IMR-90 (cell line): ENCODE measurements at regions not wholly inside any gene's neighbourhood (a gene's known extent, or its start where the extent isn't known, plus 50 kb on each side); places are given as distances from the start of the nearest gene placed in this dataset.

Experiments used
- ATAC-seq: fragments of 200-7000 bp; cut with Tn5 transposase; 2 replicates; pipeline ENCODE4 v1.9.1; 2020; ENCODE audit warnings: low read depth, mild to moderate bottlenecking, moderate library complexity
- BruUV-seq: library from RNA; stranded (reverse); fragments of 400-500 nt; replicated peaks from 2 replicates; lab custom pipeline; 2021; lab: Mats Ljungman, UMichigan
- CTCF ChIA-PET: fragments of 300-600 bp; formaldehyde crosslinking; extraction: SDS; loops from one replicate; lab custom pipeline; 2021; ENCODE audit warnings: antibody characterized with exemption; lab: Yijun Ruan, JAX
- POLR2A ChIA-PET: fragments of 300-600 bp; sonication (Branson Sonifier 250); formaldehyde crosslinking; loops from one replicate; lab custom pipeline; 2022; ENCODE audit warnings: antibody characterized with exemption; ENCODE audit not compliant: unreplicated experiment; lab: Charles Lee
- DNase-seq: peaks from one replicate; pipeline ENCODE4 v3.0.0; 2013
- H2AFZ ChIP-seq: replicated peaks from 2 replicates; pipeline ENCODE3; 2013; ENCODE audit warnings: low read length, mild to moderate bottlenecking; ENCODE audit not compliant: poor library complexity
- H2AK5ac ChIP-seq: 2 replicates; pipeline ENCODE4 v1.6.1; 2013; ENCODE audit warnings: low read depth, low read length, inconsistent platforms
- H2AK9ac ChIP-seq: replicated peaks from 2 replicates; pipeline ENCODE3; 2013; ENCODE audit warnings: mild to moderate bottlenecking, low read depth, low read length, moderate library complexity; ENCODE audit not compliant: poor library complexity
- H2BK120ac ChIP-seq: 2 replicates; pipeline ENCODE4 v1.6.1; 2013; ENCODE audit warnings: low read depth, low read length, inconsistent platforms
- H2BK15ac ChIP-seq: 3 replicates; pipeline ENCODE4 v1.6.1; 2013; ENCODE audit warnings: low read depth, low read length, inconsistent platforms
- H2BK20ac ChIP-seq: 2 replicates; pipeline ENCODE4 v1.6.1; 2013; ENCODE audit warnings: low read depth, mild to moderate bottlenecking, inconsistent platforms, low read length, moderate library complexity
- H2BK5ac ChIP-seq: 2 replicates; pipeline ENCODE4 v1.6.1; 2013; ENCODE audit warnings: mild to moderate bottlenecking, low read depth, low read length, inconsistent platforms; ENCODE audit not compliant: poor library complexity, severe bottlenecking
- H3K14ac ChIP-seq: replicated peaks from 2 replicates; pipeline ENCODE4 v1.6.1; 2013; ENCODE audit warnings: low read depth, low read length, inconsistent platforms
- H3K18ac ChIP-seq: 2 replicates; pipeline ENCODE4 v1.6.1; 2013; ENCODE audit warnings: low read depth, low read length, control low read depth
- H3K23ac ChIP-seq: 2 replicates; pipeline ENCODE4 v1.6.1; 2013; ENCODE audit warnings: low read depth, low read length, inconsistent platforms
- H3K27ac ChIP-seq: 2 replicates; pipeline ENCODE4 v1.5.1; 2013; ENCODE audit warnings: mild to moderate bottlenecking, control low read depth, low read length; ENCODE audit not compliant: insufficient read depth
- H3K27me3 ChIP-seq: 2 replicates; pipeline ENCODE4 v1.6.1; 2013; ENCODE audit warnings: low read length; ENCODE audit not compliant: control insufficient read depth, insufficient read depth
- H3K36me3 ChIP-seq: 2 replicates; pipeline ENCODE4 v1.6.1; 2013; ENCODE audit warnings: low read length, mixed read lengths; ENCODE audit not compliant: control insufficient read depth, insufficient read depth
- H3K4ac ChIP-seq: 2 replicates; pipeline ENCODE4 v1.6.1; 2013; ENCODE audit warnings: low read depth, low read length, inconsistent platforms
- H3K4me1 ChIP-seq: 2 replicates; pipeline ENCODE4 v1.6.1; 2013; ENCODE audit warnings: low read length, mixed read lengths; ENCODE audit not compliant: control insufficient read depth, insufficient read depth
- H3K4me2 ChIP-seq: 2 replicates; pipeline ENCODE4 v1.6.1; 2013; ENCODE audit warnings: low read depth, mild to moderate bottlenecking, control low read depth, low read length, moderate library complexity
- H3K4me3 ChIP-seq: 2 replicates; pipeline ENCODE4 v1.5.1; 2013; ENCODE audit warnings: low read depth, mild to moderate bottlenecking, control low read depth, low read length, moderate library complexity; ENCODE audit not compliant: insufficient read depth
- H3K56ac ChIP-seq: 2 replicates; pipeline ENCODE4 v1.6.1; 2013; ENCODE audit warnings: low read length, inconsistent platforms; ENCODE audit not compliant: insufficient read depth; ENCODE audit errors: extremely low read depth
- H3K79me1 ChIP-seq, 2 experiments: 2 replicates each; pipeline ENCODE4 v1.6.1; 2013; ENCODE audit warnings: low read length in 2 of 2, inconsistent platforms in 1 of 2, low read depth in 1 of 2
- H3K9ac ChIP-seq: 2 replicates; pipeline ENCODE4 v1.6.1; 2013; ENCODE audit warnings: low read depth, low read length, control low read depth
- H3K9me1 ChIP-seq: 2 replicates; pipeline ENCODE4 v1.6.1; 2013; ENCODE audit warnings: low read length, inconsistent platforms; ENCODE audit not compliant: insufficient read depth
- H3K9me3 ChIP-seq: 2 replicates; pipeline ENCODE4 v1.6.1; 2013; ENCODE audit warnings: low read length; ENCODE audit not compliant: control insufficient read depth, insufficient read depth
- H4K20me1 ChIP-seq: 2 replicates; pipeline ENCODE4 v1.6.1; 2013; ENCODE audit warnings: low read length, inconsistent platforms; ENCODE audit not compliant: insufficient read depth
- H4K5ac ChIP-seq: 2 replicates; pipeline ENCODE4 v1.6.1; 2013; ENCODE audit warnings: mild to moderate bottlenecking, low read depth, low read length, control low read depth
- H4K8ac ChIP-seq, 2 experiments: 2 replicates each; pipeline ENCODE4 v1.6.1; 2013; ENCODE audit warnings: low read depth in 2 of 2, low read length in 2 of 2, control low read depth in 1 of 2, inconsistent platforms in 1 of 2
- H4K91ac ChIP-seq: 2 replicates; pipeline ENCODE4 v1.6.1; 2013; ENCODE audit warnings: low read depth, low read length, inconsistent platforms; ENCODE audit not compliant: insufficient read depth
- CHD1 ChIP-seq: IDR thresholded peaks from 2 replicates; pipeline ENCODE4 v1.6.1; 2012; ENCODE audit warnings: low read depth, low read length, improper control_type of control experiment
- CTCF ChIP-seq: conservative IDR thresholded peaks from 2 replicates; pipeline ENCODE4 v1.5.1; 2012; ENCODE audit warnings: mild to moderate bottlenecking, low read depth, low read length, improper control_type of control experiment
- MAFK ChIP-seq: IDR thresholded peaks from 2 replicates; pipeline ENCODE4 v1.6.1; 2012; ENCODE audit warnings: low read depth, low read length, improper control_type of control experiment
- MXI1 ChIP-seq: IDR thresholded peaks from 2 replicates; pipeline ENCODE4 v1.6.1; 2012; ENCODE audit warnings: low read depth, mild to moderate bottlenecking, low read length, moderate library complexity, borderline replicate concordance
- NFE2L2 ChIP-seq: fragments of 150-350 bp; IDR thresholded peaks from 2 replicates; pipeline ENCODE4 v1.6.1; 2016; ENCODE audit warnings: low read depth, mild to moderate bottlenecking, low read length
- RCOR1 ChIP-seq: IDR thresholded peaks from 2 replicates; pipeline ENCODE4 v1.6.1; 2012; ENCODE audit warnings: mild to moderate bottlenecking, low read length, improper control_type of control experiment; ENCODE audit not compliant: insufficient replicate concordance
- RFX5 ChIP-seq: IDR thresholded peaks from 2 replicates; pipeline ENCODE4 v1.8.0; 2012; ENCODE audit warnings: low read depth, mild to moderate bottlenecking, low read length, moderate library complexity
- WGBS, 2 experiments: methylation state at CpG; one replicate each; pipeline versions ENCODE4 v1.1.5 to v1.1.7; 2013; ENCODE audit warnings: missing lambda C conversion rate in 2 of 2; ENCODE audit not compliant: insufficient read length in 1 of 2; ENCODE audit errors: extremely low coverage in 2 of 2; 5-methylcytosine and 5-hydroxymethylcytosine counted together
- dilution Hi-C: fragments of 300-500 bp; cut with HindIII; formaldehyde crosslinking; loops from one replicate; pipeline ENCODE4 v1.14.3; 2018; ENCODE audit warnings: low sequenced_read_pairs; ENCODE audit not compliant: unreplicated experiment
- in situ Hi-C: fragments of 300-500 bp; cut with MboI; formaldehyde crosslinking; loops from 3 replicates; pipeline ENCODE4 v1.14.3; 2019; ENCODE audit warnings: low sequenced_read_pairs, inconsistent platforms, mixed read lengths
- intact Hi-C: fragments of 100-400 bp; cut with micrococcal nuclease; formaldehyde crosslinking; loops from 2 replicates; pipeline ENCODE4 v1.10.0; 2022

- Histone ChIP-seq H2AK5ac (no peak overlapping the region), H3K9ac (no peak overlapping the region), H3K14ac (no peak overlapping the region), H2BK20ac (no peak overlapping the region), H4K8ac (no peak overlapping the region), H2BK120ac (no peak overlapping the region), H3K79me1 (no peaks in the 10 kb centered on the region), H3K4me2 (no peak overlapping the region), H3K23ac (no peak overlapping the region), H3K9me3 (peaks cover 4% of the 10 kb centered on the region), H4K91ac (no peak overlapping the region), H3K9me1 (no peaks in the 10 kb centered on the region), H3K56ac (no peak overlapping the region), H3K4ac (no peak overlapping the region), H3K36me3 (no peaks in the 10 kb centered on the region), H2BK5ac (no peak overlapping the region), H4K20me1 (no peaks in the 10 kb centered on the region), H4K5ac (no peak overlapping the region), H3K4me1 (no peaks in the 10 kb centered on the region), H2BK15ac (no peak overlapping the region), H3K27me3 (no peaks in the 10 kb centered on the region), H3K4me3 (no peak overlapping the region), H3K27ac (no peak overlapping the region), H3K18ac (no peak overlapping the region), H2AK9ac (no peak overlapping the region), H2AFZ (no peak overlapping the region)
- ATAC-seq (no peak), DNase-seq (no peak)
- TF ChIP-seq RCOR1 (no peak), MXI1 (no peak), MAFK (no peak), RFX5 (no peak), CTCF (no peak), CHD1 (no peak), NFE2L2 (no peak)
- in situ Hi-C loops, result no loop called here
- ChIA-PET POLR2A (no interaction called here), CTCF (no interaction called here)
- no CpG with 5 or more reads among the region's 4 CpGs for WGBS, 2 experiments
- dilution Hi-C loops, result no loop called here
- BruUV-seq, result no TSS peak
- intact Hi-C loops, result no loop called here
These were observed 239.0 kb downstream of the ZNF621 start for GRCh38 chr3:40763807-40764206.
